ENCODE measurements at regions not wholly inside any gene's neighbourhood (a gene's known extent, or its start where the extent isn't known, plus 50 kb on each side); places are given as distances from the start of the nearest gene placed in this dataset.

- no peaks in the 10 kb centered on the region for H3K27me3 ChIP-seq (ENCODE audit: insufficient read depth, low read depth, low read length)
- no peak overlapping the region for H3K27ac ChIP-seq (ENCODE audit: low read length)
- H3K4me2 ChIP-seq (ENCODE audit: low read length), result no peak overlapping the region
- H3K36me3 ChIP-seq (ENCODE audit: insufficient read depth, low read length), result no peaks in the 10 kb centered on the region
- H2AFZ ChIP-seq (ENCODE audit: low read depth, low read length), result no peak overlapping the region
- no peaks in the 10 kb centered on the region for H3K9me2 ChIP-seq (ENCODE audit: insufficient read depth, low read length)
- H3F3A ChIP-seq (ENCODE audit: insufficient read depth, low read length, poor library complexity, severe bottlenecking), result no peaks in the 10 kb centered on the region
- H3K4me3 ChIP-seq (ENCODE audit: low read length), result no peak overlapping the region
- no peaks in the 10 kb centered on the region for H3K79me2 ChIP-seq (replicated peaks; ENCODE audit: insufficient read depth, low read length)
- no peaks in the 10 kb centered on the region for H4K20me1 ChIP-seq (ENCODE audit: insufficient read depth)
- H3K9me3 ChIP-seq (ENCODE audit: low read length), result no peaks in the 10 kb centered on the region
- TF ChIP-seq MXI1 (conservative IDR thresholded peaks at IDR 0.05; ENCODE audit: poor library complexity, severe bottlenecking), result no peak
- TF ChIP-seq RAD21 (conservative IDR thresholded peaks at IDR 0.05), result no peak
- TF ChIP-seq POLR2AphosphoS5 (IDR thresholded peaks at IDR 0.05), result no peak
- no peak for TF ChIP-seq EZH2 (IDR thresholded peaks at IDR 0.05; ENCODE audit: borderline replicate concordance, insufficient read depth, low read length, poor library complexity, severe bottlenecking)
- TF ChIP-seq REST (IDR thresholded peaks at IDR 0.05; ENCODE audit: borderline replicate concordance), result no peak
- no peak for TF ChIP-seq TAF1 (IDR thresholded peaks at IDR 0.05; ENCODE audit: low read depth)
- no peak for TF ChIP-seq EP300 (conservative IDR thresholded peaks at IDR 0.05; ENCODE audit: poor library complexity, severe bottlenecking)
- no peak for TF ChIP-seq SMC3 (conservative IDR thresholded peaks at IDR 0.05; ENCODE audit: poor library complexity)
- no peak for TF ChIP-seq CTCF (IDR thresholded peaks at IDR 0.05; ENCODE audit: poor library complexity, severe bottlenecking)
- no peak overlapping the region for H3K9ac ChIP-seq (ENCODE audit: low read length)
Measured at GRCh38 chr18:10161315-10161714, 247.5 kb downstream of the VAPA start.

GRCh38 chr18:10162340-10162739 lies 248.5 kb downstream of the VAPA start:
- Histone ChIP-seq H2AFZ (ENCODE audit: low read depth, low read length) (no peak overlapping the region), H3K9me3 (ENCODE audit: low read length) (no peaks in the 10 kb centered on the region), H3K4me2 (ENCODE audit: low read length) (no peak overlapping the region), H3K27ac (ENCODE audit: low read length) (no peak overlapping the region), H3K36me3 (ENCODE audit: insufficient read depth, low read length) (no peaks in the 10 kb centered on the region), H3K9ac (ENCODE audit: low read length) (no peak overlapping the region), H3K27me3 (ENCODE audit: insufficient read depth, low read depth, low read length) (no peaks in the 10 kb centered on the region), H3F3A (ENCODE audit: insufficient read depth, low read length, poor library complexity, severe bottlenecking) (no peaks in the 10 kb centered on the region), H4K20me1 (ENCODE audit: insufficient read depth) (no peaks in the 10 kb centered on the region), H3K4me3 (ENCODE audit: low read length) (no peak overlapping the region), H3K79me2 (replicated peaks; ENCODE audit: insufficient read depth, low read length) (no peaks in the 10 kb centered on the region), H3K9me2 (ENCODE audit: insufficient read depth, low read length) (no peaks in the 10 kb centered on the region)
- TF ChIP-seq MXI1 (conservative IDR thresholded peaks at IDR 0.05; ENCODE audit: poor library complexity, severe bottlenecking), result no peak
